Keratinocyte (primary cell): ENCODE measurements at regions not wholly inside any gene's neighbourhood (a gene's known extent, or its start where the extent isn't known, plus 50 kb on each side); places are given as distances from the start of the nearest gene placed in this dataset.
A peak's percentile ranks its signal among the peaks of the same experiment; 100 is the strongest.

Experiments
- DNase-seq: peaks from one replicate; pipeline ENCODE4 v3.0.0-alpha.2; 2011; ENCODE audit warnings: low read depth, missing footprints, low spot score
- FAIRE-seq: peaks from 2 replicates; lab custom pipeline; 2011; peaks lifted over from hg19 to GRCh38; lab: Jason Lieb, UNC
- H2AFZ ChIP-seq: 2 replicates; pipeline ENCODE4 v1.6.0; 2012; ENCODE audit warnings: low read length, control low read depth, inconsistent platforms; ENCODE audit not compliant: control insufficient read depth
- H3K27ac ChIP-seq: 2 replicates; pipeline ENCODE4 v1.5.1; 2011; ENCODE audit warnings: low read length; ENCODE audit not compliant: control insufficient read depth, insufficient read depth
- H3K27me3 ChIP-seq: 3 replicates; pipeline ENCODE4 v1.6.0; 2011; ENCODE audit warnings: low read length; ENCODE audit not compliant: control insufficient read depth, insufficient read depth; ENCODE audit errors: extremely low read depth
- H3K36me3 ChIP-seq, 2 experiments: 2 replicates in 1 of 2; 3 replicates in 1 of 2; pipeline ENCODE4 v1.5.1; 2011; ENCODE audit warnings: low read length in 2 of 2, mild to moderate bottlenecking in 1 of 2; ENCODE audit not compliant: control insufficient read depth in 2 of 2, insufficient read depth in 2 of 2; ENCODE audit errors: extremely low read depth in 1 of 2
- H3K4me1 ChIP-seq: 3 replicates; pipeline ENCODE4 v1.5.1; 2011; ENCODE audit warnings: low read length; ENCODE audit not compliant: control insufficient read depth, insufficient read depth; ENCODE audit errors: extremely low read depth
- H3K4me2 ChIP-seq: 3 replicates; pipeline ENCODE4 v1.6.0; 2011; ENCODE audit warnings: low read depth, low read length; ENCODE audit not compliant: control insufficient read depth, insufficient read depth; ENCODE audit errors: extremely low read depth
- H3K4me3 ChIP-seq, 3 experiments: fragments of 200-600 bp in 1 of 3; sonication (generic) in 1 of 3; 2 replicates in 2 of 3; 3 replicates in 1 of 3; pipeline ENCODE4 v1.5.1; 2011 to 2016; ENCODE audit warnings: low read length in 3 of 3, mild to moderate bottlenecking in 3 of 3, control low read depth in 2 of 3, inconsistent platforms in 1 of 3, low read depth in 1 of 3, mixed read lengths in 1 of 3, mixed run types in 1 of 3, moderate library complexity in 1 of 3; ENCODE audit not compliant: control insufficient read depth in 2 of 3, insufficient read depth in 2 of 3; ENCODE audit errors: extremely low read depth in 1 of 3
- H3K79me2 ChIP-seq: 2 replicates; pipeline ENCODE4 v1.6.0; 2012; ENCODE audit warnings: low read length; ENCODE audit not compliant: control insufficient read depth, insufficient read depth
- H3K9ac ChIP-seq: 3 replicates; pipeline ENCODE4 v1.6.0; 2011; ENCODE audit warnings: low read length; ENCODE audit not compliant: control insufficient read depth, insufficient read depth; ENCODE audit errors: extremely low read depth
- H3K9me1 ChIP-seq: 3 replicates; pipeline ENCODE4 v1.6.0; 2011; ENCODE audit warnings: low read length; ENCODE audit not compliant: control insufficient read depth, insufficient read depth; ENCODE audit errors: extremely low read depth
- H3K9me3 ChIP-seq: 2 replicates; pipeline ENCODE4 v1.5.1; 2012; ENCODE audit warnings: low read depth, low read length; ENCODE audit not compliant: control insufficient read depth
- H4K20me1 ChIP-seq: 3 replicates; pipeline ENCODE4 v1.6.0; 2011; ENCODE audit warnings: low read length; ENCODE audit not compliant: control insufficient read depth, insufficient read depth; ENCODE audit errors: extremely low read depth
- EZH2 ChIP-seq: IDR thresholded peaks from one replicate; pipeline ENCODE4 v1.6.1; 2012; ENCODE audit warnings: inconsistent platforms, mild to moderate bottlenecking, low read length, moderate library complexity
- dilution Hi-C: fragments of 300-500 bp; cut with MboI; formaldehyde crosslinking; loops from one replicate; pipeline ENCODE4 v1.7.0; 2020; ENCODE audit warnings: low sequenced_read_pairs; ENCODE audit not compliant: extremely low pct_ligation_motif_present
- TF ChIP-seq, protein P1 (sequence below), 3 experiments: IDR thresholded peaks in 1 of 3; conservative IDR thresholded peaks in 1 of 3; optimal IDR thresholded peaks in 1 of 3; 2 replicates in 2 of 3; 3 replicates in 1 of 3; pipeline versions ENCODE3 to v1.5.1; 2011; ENCODE audit warnings: low read length in 3 of 3, mild to moderate bottlenecking in 3 of 3, moderate library complexity in 2 of 3, control low read depth in 1 of 3, inconsistent platforms in 1 of 3; ENCODE audit not compliant: insufficient read depth in 2 of 3; ENCODE audit errors: extremely low read depth in 1 of 3

DNA sequence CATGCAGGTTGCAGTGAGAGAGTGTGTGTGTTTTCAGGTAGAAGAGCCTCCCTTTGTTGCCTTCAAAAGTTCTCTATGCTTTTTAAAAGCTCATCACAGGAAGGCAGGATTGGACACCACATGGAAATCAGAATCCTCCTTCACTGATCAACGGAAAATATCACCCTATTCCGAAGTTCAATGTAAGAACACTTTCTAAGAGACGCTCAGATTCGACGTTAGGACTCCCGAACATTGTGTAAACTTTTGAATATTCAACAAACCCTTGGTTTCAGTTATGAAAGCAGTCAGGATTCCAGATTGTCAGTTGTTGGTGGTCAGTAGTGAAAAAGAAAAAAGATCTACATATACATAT lies 561.4 kb upstream of the ID2 start:
- no peak overlapping the region for H3K27ac ChIP-seq
- no peaks in the 10 kb centered on the region for H3K79me2 ChIP-seq
- no peaks in the 10 kb centered on the region for H3K36me3 ChIP-seq
- TF ChIP-seq EZH2, result no peak
- TF ChIP-seq, protein P1, sequence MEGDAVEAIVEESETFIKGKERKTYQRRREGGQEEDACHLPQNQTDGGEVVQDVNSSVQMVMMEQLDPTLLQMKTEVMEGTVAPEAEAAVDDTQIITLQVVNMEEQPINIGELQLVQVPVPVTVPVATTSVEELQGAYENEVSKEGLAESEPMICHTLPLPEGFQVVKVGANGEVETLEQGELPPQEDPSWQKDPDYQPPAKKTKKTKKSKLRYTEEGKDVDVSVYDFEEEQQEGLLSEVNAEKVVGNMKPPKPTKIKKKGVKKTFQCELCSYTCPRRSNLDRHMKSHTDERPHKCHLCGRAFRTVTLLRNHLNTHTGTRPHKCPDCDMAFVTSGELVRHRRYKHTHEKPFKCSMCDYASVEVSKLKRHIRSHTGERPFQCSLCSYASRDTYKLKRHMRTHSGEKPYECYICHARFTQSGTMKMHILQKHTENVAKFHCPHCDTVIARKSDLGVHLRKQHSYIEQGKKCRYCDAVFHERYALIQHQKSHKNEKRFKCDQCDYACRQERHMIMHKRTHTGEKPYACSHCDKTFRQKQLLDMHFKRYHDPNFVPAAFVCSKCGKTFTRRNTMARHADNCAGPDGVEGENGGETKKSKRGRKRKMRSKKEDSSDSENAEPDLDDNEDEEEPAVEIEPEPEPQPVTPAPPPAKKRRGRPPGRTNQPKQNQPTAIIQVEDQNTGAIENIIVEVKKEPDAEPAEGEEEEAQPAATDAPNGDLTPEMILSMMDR (optimal IDR thresholded peaks at IDR 0.05 in 1 of 3, IDR thresholded peaks at IDR 0.05 in 1 of 3, conservative IDR thresholded peaks at IDR 0.05 in 1 of 3; ENCODE audit: extremely low read depth in 1 of 3, insufficient read depth in 2 of 3, low read length in 3 of 3), result no peak
- no peak for FAIRE-seq
- H3K4me1 ChIP-seq, result no peaks in the 10 kb centered on the region
- no peak overlapping the region for H3K4me3 ChIP-seq
- peak overlapping the region; percentile 0 for H3K4me2 ChIP-seq
- no peak overlapping the region for H2AFZ ChIP-seq
- no peak for DNase-seq
- H3K27me3 ChIP-seq, result no peaks in the 10 kb centered on the region
- H3K9me1 ChIP-seq, result no peaks in the 10 kb centered on the region
- H4K20me1 ChIP-seq, result no peaks in the 10 kb centered on the region
- no peaks in the 10 kb centered on the region for H3K9me3 ChIP-seq
- H3K9ac ChIP-seq, result no peak overlapping the region
- dilution Hi-C loops, result no loop called here

DNA sequence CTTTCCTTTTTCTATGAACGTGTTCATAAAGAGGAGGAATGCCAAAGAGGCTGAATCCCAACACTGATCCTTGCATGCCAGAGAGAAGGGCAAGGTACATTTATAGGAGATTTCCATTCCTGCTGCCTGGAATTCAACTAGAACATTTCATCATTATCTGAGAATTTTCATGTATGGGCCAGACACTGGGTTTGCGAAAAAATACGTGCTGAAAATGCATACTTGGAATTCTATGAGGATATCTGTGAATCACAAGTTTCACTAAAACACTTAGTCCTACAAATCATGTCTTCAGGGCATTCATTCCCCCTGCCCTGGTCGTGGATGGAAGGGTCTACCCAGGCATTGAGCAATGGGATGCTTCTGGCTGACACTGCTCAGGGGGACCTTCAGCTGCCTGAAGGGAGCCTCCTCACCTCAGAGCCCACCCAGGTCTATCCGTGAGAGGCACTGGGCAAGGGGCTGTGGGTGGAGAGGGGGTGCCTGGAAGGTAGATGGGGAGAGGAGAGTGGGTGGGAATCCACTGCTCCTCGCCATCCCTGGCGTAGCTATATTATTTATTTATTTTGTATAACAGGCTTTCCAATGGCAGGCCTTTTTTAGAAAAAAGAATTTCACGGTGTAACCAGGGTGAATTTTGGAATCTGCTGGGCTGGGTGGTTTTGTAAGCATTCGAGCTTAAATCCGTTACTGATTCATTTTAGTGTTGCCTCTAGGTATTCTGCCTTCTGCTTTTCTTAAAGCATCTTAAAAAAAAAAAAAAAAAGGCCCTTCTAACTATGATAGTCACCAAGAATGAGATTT lies 560.6 kb upstream of the ID2 start:
- Histone ChIP-seq H3K9me1 (no peaks in the 10 kb centered on the region), H3K27me3 (no peaks in the 10 kb centered on the region), H3K79me2 (no peaks in the 10 kb centered on the region), H3K27ac (no peak overlapping the region), H2AFZ (no peak overlapping the region), H3K36me3 (no peaks in the 10 kb centered on the region), H3K4me1 (no peaks in the 10 kb centered on the region), H3K9me3 (no peaks in the 10 kb centered on the region), H3K4me2 (no peak overlapping the region), H4K20me1 (no peaks in the 10 kb centered on the region), H3K9ac (no peak overlapping the region), H3K4me3 (no peak overlapping the region)
- no peak for TF ChIP-seq EZH2
- FAIRE-seq, result no peak
- dilution Hi-C loops, result no loop called here
- DNase-seq, result no peak
